Spleen (tissue), 7 donors: ENCODE measurements at regions not wholly inside any gene's neighbourhood (a gene's known extent, or its start where the extent isn't known, plus 50 kb on each side); places are given as distances from the start of the nearest gene placed in this dataset.

ENCODE experiments used
- CTCF ChIP-seq, 11 experiments: fragments of 200-600 bp in 7 of 11; fragments of 450-650 bp in 4 of 11; sonication (generic) in 4 of 11; IDR thresholded peaks in 8 of 11; conservative IDR thresholded peaks in 3 of 11; 1 replicate in 7 of 11; 2 replicates in 4 of 11; pipeline versions ENCODE4 v1.4.0 to v1.8.0; 2016 to 2021; ENCODE audit warnings: antibody characterized with exemption in 11 of 11, inconsistent platforms in 4 of 11, mild to moderate bottlenecking in 1 of 11
- POLR2A ChIP-seq, 3 donors: fragments of 450-650 bp; IDR thresholded peaks; one replicate each; pipeline ENCODE4 v1.5.1; 2017; ENCODE audit warnings: antibody characterized with exemption in 3 of 3, mild to moderate bottlenecking in 1 of 3
- POLR2AphosphoS5 ChIP-seq, 3 donors: sonication (generic); formaldehyde crosslinking; IDR thresholded peaks; one replicate each; pipeline ENCODE4 v1.5.1; 2017; ENCODE audit warnings: antibody characterized with exemption in 3 of 3
- donor health status: DM: no; HTN: no; CAD: no; lungs with moderate emphysema.
- donor health status: DM: no; HTN: no; CAD: no.
- donor health status: DM: no; HTN: no; CAD: no.

- no peak for TF ChIP-seq CTCF (IDR thresholded peaks at IDR 0.05 in 8 of 11, conservative IDR thresholded peaks at IDR 0.05 in 3 of 11)
- no peak for TF ChIP-seq POLR2A (IDR thresholded peaks at IDR 0.05)
- no peak for TF ChIP-seq POLR2AphosphoS5 (IDR thresholded peaks at IDR 0.05)
Measured at GRCh38 chr2:8096484-8096883, 585.4 kb upstream of the ID2 start.
